ENCODE measurements at regions not wholly inside any gene's neighbourhood (a gene's known extent, or its start where the extent isn't known, plus 50 kb on each side); places are given as distances from the start of the nearest gene placed in this dataset.
"Not testable (repeated sequence)": the region's sequence is repeated elsewhere in the genome, so short reads cannot be mapped to it uniquely, and the experiment has no call there.

- DNase-seq (ENCODE audit: low read depth) = no peak
These were observed 226.0 kb downstream of the C7orf25 start for GRCh38 chr7:42685911-42686310.

GRCh38 chr7:42677751-42678699, 233.8 kb downstream of the C7orf25 start:
- peak; percentile 46 for DNase-seq (ENCODE audit: low read depth)

DNA sequence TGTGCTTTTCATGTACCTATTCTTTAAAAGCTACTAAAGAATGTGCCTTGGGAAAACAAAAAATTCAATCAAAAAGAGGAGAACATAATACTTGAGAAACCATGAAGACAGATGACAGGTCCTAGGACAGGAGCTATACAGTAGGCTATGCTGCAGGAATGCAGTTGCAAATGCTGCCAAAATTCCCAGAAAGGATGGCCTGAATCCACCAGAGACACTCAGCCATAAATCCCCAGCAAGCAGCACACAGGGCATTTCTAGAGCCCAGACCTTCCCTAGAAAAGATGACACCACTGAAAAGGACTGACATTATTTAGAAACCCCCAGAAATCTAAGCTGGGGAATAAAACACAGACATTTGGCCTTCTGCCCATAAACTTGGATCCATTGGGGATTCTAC, 237.3 kb downstream of the C7orf25 start:
- no peak for DNase-seq (ENCODE audit: low read depth)

- no peak for DNase-seq (ENCODE audit: low read depth)
These were observed 237.9 kb downstream of the C7orf25 start for GRCh38 chr7:42673951-42674350.

DNA sequence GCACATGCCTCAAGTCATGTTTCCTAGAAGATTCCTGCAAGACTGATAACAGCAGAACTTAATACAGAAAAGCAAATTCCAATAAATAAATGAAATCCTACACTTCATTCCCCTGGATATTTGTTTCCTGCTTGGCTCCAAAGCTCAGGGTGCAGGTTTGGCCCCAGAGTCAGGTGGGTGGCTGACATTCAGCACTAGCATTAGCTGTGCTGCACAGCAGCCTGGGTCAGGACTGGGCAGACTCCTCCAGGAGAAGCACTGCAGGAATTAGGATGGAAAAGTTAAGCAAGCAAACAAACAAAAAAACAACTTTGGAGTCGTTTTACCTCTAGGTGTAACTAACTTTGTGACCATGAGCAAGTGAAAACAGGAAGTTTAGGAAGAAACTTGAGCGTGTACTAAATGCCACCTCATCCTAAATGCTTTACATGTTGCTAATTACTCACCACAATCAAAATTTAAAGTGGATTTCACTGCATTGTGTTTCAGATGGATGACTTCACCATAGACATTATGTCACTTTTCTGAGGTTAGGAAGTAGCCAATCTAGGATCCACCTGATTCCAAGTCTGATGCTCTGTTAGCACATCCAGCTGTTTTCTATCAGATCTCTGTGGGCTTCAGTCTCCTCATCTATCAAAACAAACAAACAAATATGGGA, 239.4 kb downstream of the C7orf25 start:
- DNase-seq (ENCODE audit: low read depth) = no peak

GRCh38 chr7:42671627-42672026, 240.2 kb downstream of the C7orf25 start:
- no peak for DNase-seq (ENCODE audit: low read depth)

- no peak for DNase-seq (ENCODE audit: low read depth)
These were observed 244.9 kb downstream of the C7orf25 start for GRCh38 chr7:42666994-42667393.

DNA sequence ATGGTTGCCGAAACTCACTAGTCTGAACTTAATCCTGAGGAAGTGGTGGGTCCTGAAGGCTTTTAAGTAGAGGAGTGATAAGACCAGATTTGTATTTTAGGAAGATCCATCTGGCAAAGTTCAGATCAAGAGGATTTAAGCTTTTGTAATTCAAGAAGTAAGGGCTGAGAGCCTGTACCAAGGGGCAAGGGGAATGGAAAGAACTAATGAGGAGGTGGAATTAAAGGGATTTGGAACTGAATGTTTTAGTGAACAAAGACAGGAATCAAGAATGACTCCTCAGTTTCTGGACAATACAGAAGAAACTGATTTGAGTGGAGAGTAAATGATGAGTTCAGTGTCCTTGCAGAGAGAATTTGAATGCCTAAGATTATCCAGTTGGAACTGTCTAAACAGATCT, 249.0 kb downstream of the C7orf25 start:
- no peak for DNase-seq (ENCODE audit: low read depth)

GRCh38 chr7:42661312-42661711, 250.6 kb downstream of the C7orf25 start:
- peak; percentile 18 for DNase-seq (ENCODE audit: low read depth)

DNA sequence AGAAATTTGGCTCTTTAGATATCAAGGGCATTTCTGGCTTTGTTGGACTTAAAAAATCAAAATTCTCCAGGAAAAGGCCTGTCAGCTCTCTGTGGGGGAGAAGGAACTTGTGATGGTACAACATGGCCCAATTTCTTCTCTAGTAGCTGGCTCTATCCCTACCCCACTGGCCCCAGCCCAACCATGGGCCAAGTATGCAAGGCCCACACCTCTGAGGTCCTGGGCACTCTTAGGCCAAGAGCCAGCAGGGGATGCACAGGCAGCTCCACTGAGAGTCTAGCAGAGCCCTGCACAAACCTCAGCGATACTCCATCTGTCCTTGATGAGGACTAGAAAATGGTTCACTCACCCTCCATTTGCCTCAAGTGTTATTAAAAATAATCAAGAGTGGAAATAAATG, 261.2 kb downstream of the C7orf25 start:
- DNase-seq (ENCODE audit: low read depth) = no peak

GRCh38 chr7:42650171-42650570, 261.7 kb downstream of the C7orf25 start:
- no peak for DNase-seq (ENCODE audit: low read depth)

GRCh38 chr7:42645906-42646305, 266.0 kb downstream of the C7orf25 start:
- no peak for DNase-seq (ENCODE audit: low read depth)

DNA sequence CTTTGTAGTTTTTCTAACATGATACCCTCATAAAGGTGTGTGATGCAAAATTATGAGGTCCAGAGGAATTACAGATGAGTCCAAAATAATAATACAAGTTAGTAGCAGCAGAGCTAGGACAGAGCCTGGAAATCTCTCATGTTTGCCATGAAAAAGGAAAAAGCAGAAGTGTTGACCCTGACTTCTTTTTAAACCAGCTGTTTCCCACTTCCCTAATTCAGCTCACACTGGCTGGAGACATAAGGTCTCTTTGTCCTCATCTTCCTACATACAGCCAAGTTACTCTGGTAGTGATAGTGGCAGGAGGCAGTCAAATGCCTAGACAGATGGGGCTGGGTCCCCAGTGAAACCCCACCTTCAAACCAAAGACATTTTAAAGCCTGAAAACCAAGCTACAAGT, 269.2 kb downstream of the C7orf25 start:
- DNase-seq (ENCODE audit: low read depth) = no peak

DNA sequence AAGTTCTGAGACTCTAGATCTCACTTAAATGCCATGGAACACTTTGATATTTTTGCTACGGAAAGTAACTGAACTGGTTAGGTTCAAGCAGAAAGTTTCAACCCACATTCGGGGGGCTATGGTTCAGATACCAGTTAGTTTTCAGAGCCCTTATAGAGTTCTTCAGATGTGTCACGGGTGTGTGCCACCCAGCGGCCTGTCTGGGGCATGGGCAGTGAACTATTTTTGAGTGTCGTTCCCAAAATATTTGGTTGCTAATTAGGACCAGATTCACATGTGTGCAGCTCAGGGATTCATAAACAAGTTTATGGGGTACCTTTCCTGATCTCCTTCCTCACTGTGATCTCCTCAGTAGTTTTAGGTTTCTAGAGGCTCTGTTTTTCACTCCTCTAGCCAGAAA, 271.9 kb downstream of the C7orf25 start:
- DNase-seq (ENCODE audit: low read depth) = no peak

GRCh38 chr7:42636380-42636779, 275.5 kb downstream of the C7orf25 start:
- not testable (repeated sequence) for DNase-seq (ENCODE audit: low read depth)

- no peak for DNase-seq (ENCODE audit: low read depth)
These were observed 283.8 kb downstream of the C7orf25 start for GRCh38 chr7:42628054-42628453.

DNA sequence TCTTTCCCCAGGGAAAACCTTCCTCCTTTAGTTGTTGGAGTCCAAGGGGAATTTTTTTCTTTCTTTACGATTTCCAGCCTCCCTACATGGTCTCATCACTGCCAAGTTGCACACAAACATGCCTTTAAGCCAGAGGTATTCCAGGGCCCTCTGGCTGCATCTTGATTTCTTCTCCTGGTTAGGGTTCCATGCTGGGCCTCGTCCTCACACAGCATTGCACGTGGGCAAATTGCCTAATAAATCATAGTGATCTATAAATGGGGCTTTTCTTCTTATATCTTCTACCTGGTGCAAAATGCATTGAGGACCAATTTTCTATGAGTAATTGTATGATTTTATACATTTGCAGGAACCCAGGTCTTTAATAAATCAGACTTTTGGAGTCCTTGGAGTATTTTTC, 284.2 kb downstream of the C7orf25 start:
- DNase-seq (ENCODE audit: low read depth) = no peak

- no peak for DNase-seq (ENCODE audit: low read depth)
These were observed 284.8 kb downstream of the C7orf25 start for GRCh38 chr7:42627101-42627500.

GRCh38 chr7:42625421-42625820, 286.4 kb downstream of the C7orf25 start:
- DNase-seq (ENCODE audit: low read depth) = no peak

DNA sequence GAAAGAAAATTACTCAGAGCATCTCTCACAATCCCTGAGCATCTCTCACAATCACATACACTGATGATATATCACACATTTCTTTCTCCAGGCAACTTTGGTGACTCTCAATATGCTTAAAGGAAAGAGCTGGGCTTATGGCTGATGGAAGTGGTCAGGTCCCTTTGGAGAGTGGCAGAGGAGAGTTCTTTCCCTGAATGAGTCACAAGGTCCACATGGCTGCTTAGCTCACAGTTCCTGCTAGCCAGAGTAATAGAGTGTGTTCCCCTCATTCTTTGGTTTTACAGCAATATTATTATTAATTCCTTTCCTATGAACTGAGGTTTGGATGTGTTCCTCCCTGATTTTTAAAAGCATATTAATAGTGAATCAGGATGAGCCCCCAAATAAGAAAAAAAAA, 287.4 kb downstream of the C7orf25 start:
- DNase-seq (ENCODE audit: low read depth) = no peak

DNA sequence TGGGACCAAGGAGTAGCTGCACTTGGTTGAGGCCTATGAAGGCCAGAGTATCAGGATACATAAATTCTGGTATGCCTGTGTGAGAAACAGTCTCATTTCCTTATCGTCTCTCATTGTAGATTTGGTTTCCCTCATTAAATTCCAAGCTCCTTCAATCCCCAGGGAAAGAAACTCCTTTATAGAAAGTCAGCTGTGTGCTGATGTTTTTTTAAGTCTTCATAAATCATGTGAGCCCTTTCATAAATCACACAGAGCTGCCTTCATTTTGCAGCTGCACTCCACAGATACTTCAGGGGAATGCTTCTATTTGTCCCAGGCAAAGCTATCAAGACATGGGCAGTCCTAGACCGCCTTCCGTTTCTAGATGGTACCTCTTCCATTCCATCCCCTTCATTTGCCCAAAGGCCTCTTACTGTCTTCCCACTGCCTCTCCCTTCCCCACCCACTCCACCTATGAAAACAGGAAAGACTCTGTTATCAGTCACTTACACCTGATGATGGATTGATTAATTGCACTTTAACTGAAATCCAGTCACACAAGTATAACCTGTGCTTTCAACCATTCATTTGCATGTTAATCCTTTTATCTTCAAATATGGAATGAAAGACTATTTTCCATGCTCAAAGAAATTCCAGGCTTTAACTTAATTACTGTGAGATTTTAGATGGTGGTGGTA, 290.2 kb downstream of the C7orf25 start:
- DNase-seq (ENCODE audit: low read depth) = no peak

DNA sequence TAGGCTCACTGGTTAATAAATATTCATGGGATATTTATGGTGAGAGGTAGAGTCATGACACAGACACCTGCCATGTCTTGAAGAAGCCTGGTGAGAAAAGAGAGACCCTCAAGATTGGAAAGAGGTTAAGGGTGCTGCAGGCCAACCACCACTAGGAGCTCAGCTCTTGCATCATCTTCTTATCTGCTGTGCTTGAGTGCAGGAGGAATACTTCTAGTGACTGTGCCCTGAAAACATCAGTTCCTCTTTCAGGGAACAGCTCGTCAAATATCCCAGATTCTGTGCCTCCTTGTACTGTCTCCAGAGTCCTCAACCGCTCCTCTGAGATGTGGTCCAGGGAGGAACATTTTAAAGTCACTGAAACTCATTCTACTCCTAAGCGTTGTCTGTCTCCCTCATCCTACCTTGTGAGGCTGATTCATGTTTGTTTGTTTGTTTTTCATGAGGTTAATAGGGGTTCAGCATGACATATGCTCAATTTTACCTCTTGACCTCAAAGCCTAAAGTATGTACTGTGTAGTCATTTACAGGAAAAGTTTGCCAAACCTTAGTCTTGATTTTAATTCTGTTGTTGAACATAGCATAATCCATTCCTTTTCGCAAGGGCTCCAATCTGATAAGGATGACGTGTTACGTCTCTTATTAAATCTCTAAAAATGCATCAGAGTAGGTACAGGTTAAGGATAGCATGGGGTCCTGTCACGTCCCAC, 293.1 kb downstream of the C7orf25 start:
- DNase-seq (ENCODE audit: low read depth) = no peak

All from non-pigmented ciliary epithelial cell (primary cell).